PC-9 (cell line): ENCODE measurements at regions not wholly inside any gene's neighbourhood (a gene's known extent, or its start where the extent isn't known, plus 50 kb on each side); places are given as distances from the start of the nearest gene placed in this dataset.

ENCODE experiments used
- BruUV-seq: library from RNA; stranded (reverse); fragments of 400-500 nt; replicated peaks from 2 replicates; lab custom pipeline; 2021; lab: Mats Ljungman, UMichigan
- CTCF ChIA-PET: fragments of 300-600 bp; sonication (Branson Sonifier 250); formaldehyde crosslinking; loops from one replicate; lab custom pipeline; 2022; ENCODE audit warnings: antibody characterized with exemption; lab: Charles Lee
- POLR2A ChIA-PET: fragments of 300-600 bp; sonication (Branson Sonifier 250); formaldehyde crosslinking; loops from one replicate; lab custom pipeline; 2022; ENCODE audit warnings: antibody characterized with exemption; ENCODE audit not compliant: unreplicated experiment; lab: Charles Lee
- DNase-seq, 2 experiments: peaks; one replicate each; pipeline versions ENCODE4 v3.0.0 to v3.0.0-alpha.2; 2015 to 2022; ENCODE audit warnings: mixed read lengths in 1 of 2
- H2AFZ ChIP-seq: fragments of 200-600 bp; sonication (generic); 2 replicates; pipeline ENCODE4 v1.8.1; 2017; ENCODE audit warnings: antibody characterized with exemption
- H3F3A ChIP-seq: fragments of 200-600 bp; sonication (generic); 2 replicates; pipeline ENCODE4 v1.8.1; 2017; ENCODE audit warnings: antibody characterized with exemption, mild to moderate bottlenecking, low read depth; ENCODE audit not compliant: insufficient read depth
- H3K27ac ChIP-seq: fragments of 200-600 bp; sonication (generic); 2 replicates; pipeline ENCODE4 v1.6.1; 2016; ENCODE audit warnings: mixed run types
- H3K27me3 ChIP-seq: fragments of 200-600 bp; sonication (generic); 2 replicates; pipeline ENCODE4 v1.6.1; 2016; ENCODE audit warnings: low read depth, mixed run types; ENCODE audit not compliant: insufficient read depth
- H3K36me3 ChIP-seq: fragments of 200-600 bp; sonication (generic); 2 replicates; pipeline ENCODE4 v1.6.1; 2016; ENCODE audit warnings: low read depth, mixed run types
- H3K4me1 ChIP-seq: fragments of 200-600 bp; sonication (generic); replicated peaks from 2 replicates; pipeline ENCODE4 v1.6.1; 2016; ENCODE audit warnings: mixed run types; ENCODE audit not compliant: insufficient read depth
- H3K4me2 ChIP-seq: fragments of 200-600 bp; sonication (generic); 2 replicates; pipeline ENCODE4 v1.6.1; 2017; ENCODE audit warnings: mixed run types
- H3K4me3 ChIP-seq: fragments of 200-600 bp; sonication (generic); 2 replicates; pipeline ENCODE4 v1.6.1; 2016; ENCODE audit warnings: mixed run types
- H3K79me2 ChIP-seq: fragments of 200-600 bp; sonication (generic); 2 replicates; pipeline ENCODE4 v1.6.1; 2017; ENCODE audit warnings: low read depth, mixed run types
- H3K9me2 ChIP-seq: fragments of 200-600 bp; sonication (generic); 2 replicates; pipeline ENCODE4 v1.8.1; 2017; ENCODE audit warnings: mild to moderate bottlenecking; ENCODE audit not compliant: insufficient read depth
- H3K9me3 ChIP-seq: fragments of 200-600 bp; sonication (generic); 2 replicates; pipeline ENCODE4 v1.8.1; 2016; ENCODE audit warnings: low read depth; ENCODE audit not compliant: insufficient read depth
- H4K20me1 ChIP-seq: fragments of 200-600 bp; sonication (generic); 2 replicates; pipeline ENCODE4 v1.8.1; 2017; ENCODE audit not compliant: insufficient read depth
- CTCF ChIP-seq: fragments of 200-600 bp; sonication (generic); conservative IDR thresholded peaks from 2 replicates; pipeline ENCODE4 v1.6.1; 2017; ENCODE audit warnings: mixed run types, antibody characterized with exemption, mild to moderate bottlenecking, moderate library complexity
- EZH2 ChIP-seq: fragments of 200-600 bp; sonication (generic); IDR thresholded peaks from 2 replicates; pipeline ENCODE4 v1.8.0; 2017; ENCODE audit warnings: antibody characterized with exemption, low read depth
- intact Hi-C: fragments of 100-400 bp; cut with micrococcal nuclease; formaldehyde crosslinking; loops from one replicate; pipeline ENCODE4 v1.10.0; 2022; ENCODE audit not compliant: unreplicated experiment

- DNase-seq = no peak
- H4K20me1 ChIP-seq = no peaks in the 10 kb centered on the region
- ChIA-PET CTCF (no interaction called here), POLR2A (interaction anchor here (0.7 kb wide), 1 partner anchor 13 kb away, joined by 9 read pairs; no protein-coding TSS in a partner anchor)
- no peak overlapping the region for H3K27ac ChIP-seq
- H3K79me2 ChIP-seq = no peaks in the 10 kb centered on the region
- BruUV-seq = no TSS peak
- peaks cover 10% of the 10 kb centered on the region; the same call in 1 of the 2 replicates for H3F3A ChIP-seq
- no peaks in the 10 kb centered on the region for H3K9me2 ChIP-seq
- no peaks in the 10 kb centered on the region for H3K36me3 ChIP-seq
- no peak overlapping the region for H3K4me2 ChIP-seq
- no peak overlapping the region for H2AFZ ChIP-seq
- no peaks in the 10 kb centered on the region for H3K27me3 ChIP-seq
- H3K4me1 ChIP-seq = peaks cover 20% of the 10 kb centered on the region
- no peak overlapping the region for H3K4me3 ChIP-seq
- no peaks in the 10 kb centered on the region for H3K9me3 ChIP-seq
- TF ChIP-seq CTCF = no peak
- intact Hi-C loops = no loop called here
Observed at GRCh38 chrX:120753413-120754251, 122.0 kb downstream of the CT47B1 start.

GRCh38 chrX:120752431-120753082 lies 122.7 kb upstream of the C1GALT1C1 start:
- DNase-seq = no peak
- no peaks in the 10 kb centered on the region for H4K20me1 ChIP-seq
- H3K4me2 ChIP-seq = no peak overlapping the region
- no peaks in the 10 kb centered on the region for H3K9me3 ChIP-seq
- peaks cover 27% of the 10 kb centered on the region for H3K4me1 ChIP-seq
- H3K27ac ChIP-seq = no peak overlapping the region
- no peaks in the 10 kb centered on the region for H3K9me2 ChIP-seq
- intact Hi-C loops = no loop called here
- no peaks in the 10 kb centered on the region for H3K36me3 ChIP-seq
- CTCF ChIA-PET = no interaction called here
- H2AFZ ChIP-seq = no peak overlapping the region
- H3K27me3 ChIP-seq = no peaks in the 10 kb centered on the region
- POLR2A ChIA-PET = interaction anchor here (0.7 kb wide), 1 partner anchor 12 kb away, joined by 9 read pairs; no protein-coding TSS in a partner anchor
- no TSS peak for BruUV-seq
- H3F3A ChIP-seq = peaks cover 15% of the 10 kb centered on the region
- no peaks in the 10 kb centered on the region for H3K79me2 ChIP-seq
- no peak for TF ChIP-seq CTCF
- TF ChIP-seq EZH2 = no peak
- no peak overlapping the region for H3K4me3 ChIP-seq

- Histone ChIP-seq H4K20me1 (no peaks in the 10 kb centered on the region), H3K4me3 (no peak overlapping the region), H3F3A (peaks cover 15% of the 10 kb centered on the region), H3K36me3 (no peaks in the 10 kb centered on the region), H3K4me2 (no peak overlapping the region), H3K9me3 (no peaks in the 10 kb centered on the region), H3K27me3 (no peaks in the 10 kb centered on the region), H3K27ac (no peak overlapping the region), H3K79me2 (no peaks in the 10 kb centered on the region), H2AFZ (no peak overlapping the region), H3K4me1 (peaks cover 27% of the 10 kb centered on the region), H3K9me2 (no peaks in the 10 kb centered on the region)
- no TSS peak for BruUV-seq
- ChIA-PET POLR2A (no interaction called here), CTCF (interaction anchor here (0.6 kb wide), 1 partner anchor 230 kb away, joined by 3 read pairs; no protein-coding TSS in a partner anchor)
- no peak for DNase-seq
- TF ChIP-seq CTCF (no peak), EZH2 (no peak)
- intact Hi-C loops = no loop called here
Observed at GRCh38 chrX:120751683-120752082, 121.8 kb upstream of the C1GALT1C1 start.
